Naive B cell (primary cell): ENCODE measurements at regions not wholly inside any gene's neighbourhood (a gene's known extent, or its start where the extent isn't known, plus 50 kb on each side); places are given as distances from the start of the nearest gene placed in this dataset.

Source experiments
- ATAC-seq, 2 donors: fragments of 150-1000 bp; cut with Tn5 transposase; 2 replicates each; pipeline ENCODE4 v1.10.0; 2021; ENCODE audit warnings: low read depth in 2 of 2, mild to moderate bottlenecking in 2 of 2, moderate library complexity in 2 of 2
- DNase-seq: peaks from one replicate; pipeline ENCODE4 v3.0.0; 2022
- H3K27ac Mint-ChIP-seq, 6 donors: one replicate each; pipeline ENCODE4 v1.8.0; 2020 to 2022; ENCODE audit warnings: mild to moderate bottlenecking in 6 of 6, mixed read lengths in 6 of 6, moderate library complexity in 5 of 6, inconsistent platforms in 2 of 6
- H3K27me3 Mint-ChIP-seq, 3 donors: one replicate each; pipeline ENCODE4 v1.8.0; 2021 to 2022; ENCODE audit warnings: mixed read lengths in 3 of 3, mild to moderate bottlenecking in 1 of 3
- H3K36me3 Mint-ChIP-seq, 2 donors: one replicate each; pipeline ENCODE4 v1.8.0; 2020 to 2022; ENCODE audit warnings: mixed read lengths in 2 of 2, inconsistent platforms in 1 of 2, mild to moderate bottlenecking in 1 of 2
- H3K4me1 Mint-ChIP-seq, 3 donors: one replicate each; pipeline ENCODE4 v1.8.0; 2020 to 2022; ENCODE audit warnings: mixed read lengths in 3 of 3, inconsistent platforms in 1 of 3, mild to moderate bottlenecking in 1 of 3, moderate library complexity in 1 of 3
- H3K4me3 Mint-ChIP-seq, 8 donors: one replicate each; pipeline ENCODE4 v1.8.0; 2020 to 2022; ENCODE audit warnings: mild to moderate bottlenecking in 8 of 8, mixed read lengths in 8 of 8, moderate library complexity in 8 of 8, inconsistent platforms in 2 of 8
- H3K9me3 Mint-ChIP-seq, 7 donors: one replicate each; pipeline ENCODE4 v1.8.0; 2020 to 2022; ENCODE audit warnings: mixed read lengths in 7 of 7, mild to moderate bottlenecking in 5 of 7, inconsistent platforms in 2 of 7, moderate library complexity in 1 of 7

DNA sequence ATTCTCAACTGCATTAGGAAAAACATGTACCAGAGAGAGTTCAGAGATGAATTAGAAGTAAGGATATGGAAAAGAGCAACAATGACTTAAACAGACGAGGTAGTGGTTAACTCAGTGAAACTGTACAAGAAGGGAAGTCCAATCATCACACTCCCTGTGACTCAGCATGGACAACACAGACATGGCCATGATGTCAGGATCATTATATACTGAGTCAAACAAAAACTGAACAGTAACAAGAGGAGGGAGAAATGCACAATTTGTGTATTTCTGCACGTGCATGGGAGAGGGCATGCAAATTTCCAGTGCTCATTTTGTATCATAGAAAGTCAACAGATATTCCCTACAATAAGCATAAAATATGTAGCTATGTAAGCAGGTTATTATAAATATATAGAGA lies 1037.8 kb downstream of the BCL11B start:
- DNase-seq (no peak), ATAC-seq (no peak)
- peaks cover 0 to 8% (median 3%) of the 10 kb centered on the region in 7 donors for H3K9me3 Mint-ChIP-seq
- no peaks in the 10 kb centered on the region for H3K4me1 Mint-ChIP-seq
- no peak overlapping the region for H3K4me3 Mint-ChIP-seq
- no peaks in the 10 kb centered on the region for H3K36me3 Mint-ChIP-seq
- H3K27ac Mint-ChIP-seq: no peak overlapping the region
- no peaks in the 10 kb centered on the region for H3K27me3 Mint-ChIP-seq

DNA sequence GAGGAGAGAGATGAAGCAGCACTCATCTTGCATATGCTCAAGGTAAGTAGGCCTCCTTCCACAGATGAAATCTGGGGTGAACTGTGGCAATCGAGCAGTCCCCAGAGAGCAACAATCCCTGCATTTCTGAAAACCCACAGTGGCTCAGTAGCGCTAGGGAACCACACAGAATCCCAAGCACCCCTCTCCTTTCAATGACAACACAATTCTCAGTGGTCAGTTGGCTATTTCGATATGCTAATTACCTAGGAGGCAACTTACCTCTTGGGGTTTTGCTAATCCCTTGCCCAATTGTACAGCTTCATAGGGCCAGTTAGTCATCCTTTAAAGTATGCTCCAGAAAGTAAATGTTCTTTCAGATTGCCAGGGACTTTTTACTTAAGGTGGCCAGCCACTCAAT lies 1035.7 kb downstream of the BCL11B start:
- Mint-ChIP-seq H3K27me3 (no peaks in the 10 kb centered on the region), H3K4me1 (no peaks in the 10 kb centered on the region), H3K36me3 (no peaks in the 10 kb centered on the region), H3K9me3 (peaks cover 0 to 8% (median 3%) of the 10 kb centered on the region in 7 donors), H3K4me3 (no peak overlapping the region), H3K27ac (no peak overlapping the region)
- no peak for ATAC-seq
- no peak for DNase-seq

DNA sequence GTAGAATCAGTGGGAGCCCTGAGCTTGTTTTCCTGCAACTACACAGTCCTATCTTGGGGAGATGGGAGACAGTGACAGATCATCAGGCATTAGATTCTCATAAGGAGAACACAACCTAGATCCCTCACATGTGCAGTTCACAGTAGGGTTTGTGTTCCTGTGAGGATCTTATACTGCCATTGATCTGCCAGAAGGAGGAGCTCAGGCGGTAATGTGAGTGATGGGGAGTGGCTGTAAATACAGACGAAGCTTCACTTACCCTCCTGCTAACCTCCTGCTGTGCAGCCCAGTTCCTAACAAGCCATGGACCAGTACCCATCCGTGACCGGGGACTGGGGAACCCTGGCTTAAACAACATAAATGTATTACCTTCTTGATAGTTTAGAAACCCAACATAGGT lies 1034.1 kb downstream of the BCL11B start:
- Mint-ChIP-seq H3K4me3 (no peak overlapping the region), H3K36me3 (no peaks in the 10 kb centered on the region), H3K9me3 (peaks cover 0 to 8% (median 3%) of the 10 kb centered on the region in 7 donors), H3K27me3 (no peaks in the 10 kb centered on the region), H3K27ac (no peak overlapping the region), H3K4me1 (no peaks in the 10 kb centered on the region)
- DNase-seq (no peak), ATAC-seq (no peak)

GRCh38 chr14:98240376-98240775 lies 1031.6 kb downstream of the BCL11B start:
- no peak for ATAC-seq
- Mint-ChIP-seq H3K27ac (no peak overlapping the region), H3K4me1 (no peaks in the 10 kb centered on the region), H3K9me3 (peaks cover 0 to 7% (median 2%) of the 10 kb centered on the region in 7 donors), H3K36me3 (no peaks in the 10 kb centered on the region), H3K4me3 (no peak overlapping the region), H3K27me3 (no peaks in the 10 kb centered on the region)
- no peak for DNase-seq

DNA sequence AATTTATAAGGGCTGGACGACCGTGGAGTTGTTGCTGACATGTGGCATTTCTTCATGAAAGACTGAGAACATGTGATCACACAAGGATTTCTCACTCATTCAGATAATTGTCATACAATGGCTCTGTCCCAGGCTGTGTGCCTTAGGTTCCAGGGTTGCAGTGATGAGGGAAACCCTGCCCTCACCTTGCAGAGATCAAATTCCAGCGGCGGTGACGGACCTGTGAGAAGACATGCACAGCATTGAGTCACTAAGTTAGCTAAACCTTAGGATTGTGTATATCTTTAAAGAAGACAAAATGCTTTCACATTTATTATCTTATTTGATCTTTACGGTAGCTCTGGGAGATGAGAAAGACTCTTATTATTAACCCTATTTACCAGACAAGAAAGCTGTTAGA lies 1029.1 kb downstream of the BCL11B start:
- no peak for ATAC-seq
- Mint-ChIP-seq H3K36me3 (no peaks in the 10 kb centered on the region), H3K9me3 (peaks cover 0 to 8% (median 3%) of the 10 kb centered on the region in 7 donors), H3K4me1 (no peaks in the 10 kb centered on the region), H3K27me3 (no peaks in the 10 kb centered on the region), H3K4me3 (no peak overlapping the region), H3K27ac (no peak overlapping the region)
- no peak for DNase-seq

DNA sequence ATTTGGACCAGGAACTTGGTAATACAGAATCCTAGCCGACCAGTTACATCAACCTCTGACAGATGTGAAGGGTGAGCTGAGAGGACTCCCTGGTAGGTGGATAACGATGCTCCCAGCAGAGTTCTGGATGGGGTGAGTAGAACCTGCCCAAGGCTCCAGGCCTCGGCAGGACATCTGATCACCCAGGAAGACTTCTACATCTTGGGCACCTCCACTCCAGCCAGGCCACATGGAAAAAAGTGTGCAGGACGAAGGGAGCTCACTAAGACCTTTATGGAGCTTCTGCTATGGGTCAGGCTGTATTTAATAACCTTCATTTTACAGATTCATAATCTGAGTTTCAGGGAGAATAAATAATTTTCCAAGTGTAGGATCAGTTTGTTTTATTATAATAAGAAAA lies 1028.7 kb downstream of the BCL11B start:
- no peak overlapping the region for H3K4me3 Mint-ChIP-seq
- peaks cover 0 to 8% (median 3%) of the 10 kb centered on the region in 7 donors for H3K9me3 Mint-ChIP-seq
- no peak for ATAC-seq
- no peak for DNase-seq
- H3K27me3 Mint-ChIP-seq: no peaks in the 10 kb centered on the region
- no peak overlapping the region for H3K27ac Mint-ChIP-seq
- H3K4me1 Mint-ChIP-seq: no peaks in the 10 kb centered on the region
- H3K36me3 Mint-ChIP-seq: no peaks in the 10 kb centered on the region

DNA sequence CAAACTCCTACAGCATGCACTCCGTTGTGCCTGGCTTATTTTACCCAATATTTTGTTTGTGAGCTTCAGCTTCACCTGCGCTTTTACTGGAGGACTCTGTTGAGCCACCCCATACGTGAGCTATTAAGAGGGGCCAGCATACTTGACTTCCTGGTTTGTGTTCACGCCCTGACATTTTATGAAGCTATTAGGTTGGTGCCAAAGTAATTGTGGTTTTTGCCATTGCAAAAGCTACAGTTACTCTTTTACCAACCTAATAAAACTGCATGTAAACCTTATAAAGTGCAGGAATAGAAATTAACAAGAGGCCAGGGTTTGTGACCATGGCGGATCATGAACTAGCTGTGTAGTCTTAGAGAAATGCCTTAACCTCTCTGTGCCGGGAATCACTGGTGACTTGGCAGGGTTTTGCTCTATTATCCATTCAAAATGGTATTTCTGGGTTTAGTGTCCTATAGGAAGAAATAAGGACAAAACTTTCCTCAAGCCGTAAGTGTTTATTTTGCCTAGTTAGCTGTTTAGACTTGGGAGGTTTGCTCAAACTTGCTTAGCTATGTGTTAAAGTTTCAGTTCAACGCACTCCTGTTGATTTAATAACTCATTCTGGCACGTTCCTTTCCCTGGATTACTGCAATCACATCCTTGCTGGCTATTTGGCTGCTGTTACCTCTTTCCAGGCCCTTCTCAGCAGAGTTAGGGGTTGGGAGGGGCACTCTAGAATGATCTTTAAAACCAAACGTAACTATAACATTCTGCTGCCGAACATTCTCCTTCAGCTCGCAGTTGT lies 1027.6 kb downstream of the BCL11B start:
- Mint-ChIP-seq H3K27ac (peak overlapping the region in 1 of 6 donors; percentile 21), H3K4me1 (no peaks in the 10 kb centered on the region), H3K4me3 (no peak overlapping the region), H3K9me3 (peaks cover 0 to 5% (median 1%) of the 10 kb centered on the region in 7 donors), H3K27me3 (no peaks in the 10 kb centered on the region), H3K36me3 (no peaks in the 10 kb centered on the region)
- DNase-seq (no peak), ATAC-seq (no peak)

GRCh38 chr14:98244966-98245569 lies 1026.9 kb downstream of the BCL11B start:
- H3K27me3 Mint-ChIP-seq: no peaks in the 10 kb centered on the region
- no peaks in the 10 kb centered on the region for H3K4me1 Mint-ChIP-seq
- no peaks in the 10 kb centered on the region for H3K36me3 Mint-ChIP-seq
- peak overlapping the region in 1 of 6 donors; percentile 31 for H3K27ac Mint-ChIP-seq
- no peak for ATAC-seq
- no peak for DNase-seq
- H3K9me3 Mint-ChIP-seq: peaks cover 0 to 6% (median 0%) of the 10 kb centered on the region in 7 donors
- H3K4me3 Mint-ChIP-seq: peak overlapping the region in 1 of 8 donors; percentile 22

GRCh38 chr14:98249057-98249456 lies 1022.9 kb downstream of the BCL11B start:
- peaks cover 0 to 19% (median 2%) of the 10 kb centered on the region in 7 donors for H3K9me3 Mint-ChIP-seq

DNA sequence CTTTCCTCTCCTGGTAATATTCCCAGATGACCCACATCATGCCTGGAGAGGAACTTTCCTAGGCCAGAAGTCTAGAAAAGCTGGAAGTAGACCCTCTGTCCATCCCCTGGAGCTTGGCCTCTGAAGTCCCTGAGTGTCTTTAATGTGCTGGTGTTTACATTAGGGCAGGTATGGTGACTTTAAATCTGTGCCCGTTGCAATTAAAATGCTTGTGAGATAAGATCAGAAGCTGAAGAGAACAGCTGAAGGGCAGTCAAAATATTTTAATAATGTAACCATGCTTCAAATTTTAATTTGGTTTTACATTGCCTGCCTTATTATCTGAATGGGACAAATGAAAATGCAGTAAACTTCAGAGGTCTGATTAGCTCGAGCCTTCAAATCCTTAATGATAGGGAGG lies 1022.5 kb downstream of the BCL11B start:
- no peak overlapping the region for H3K4me3 Mint-ChIP-seq
- no peaks in the 10 kb centered on the region for H3K4me1 Mint-ChIP-seq
- peaks cover 0 to 19% (median 2%) of the 10 kb centered on the region in 7 donors for H3K9me3 Mint-ChIP-seq
- DNase-seq (no peak), ATAC-seq (no peak)
- no peaks in the 10 kb centered on the region for H3K36me3 Mint-ChIP-seq
- H3K27me3 Mint-ChIP-seq: no peaks in the 10 kb centered on the region
- H3K27ac Mint-ChIP-seq: no peak overlapping the region

More at GRCh38 chr14:98249057-98249456, 1022.9 kb downstream of the BCL11B start:
- Mint-ChIP-seq H3K27me3 (no peaks in the 10 kb centered on the region), H3K36me3 (no peaks in the 10 kb centered on the region), H3K27ac (no peak overlapping the region), H3K4me3 (no peak overlapping the region), H3K4me1 (no peaks in the 10 kb centered on the region)
- ATAC-seq: no peak
- DNase-seq: no peak

DNA sequence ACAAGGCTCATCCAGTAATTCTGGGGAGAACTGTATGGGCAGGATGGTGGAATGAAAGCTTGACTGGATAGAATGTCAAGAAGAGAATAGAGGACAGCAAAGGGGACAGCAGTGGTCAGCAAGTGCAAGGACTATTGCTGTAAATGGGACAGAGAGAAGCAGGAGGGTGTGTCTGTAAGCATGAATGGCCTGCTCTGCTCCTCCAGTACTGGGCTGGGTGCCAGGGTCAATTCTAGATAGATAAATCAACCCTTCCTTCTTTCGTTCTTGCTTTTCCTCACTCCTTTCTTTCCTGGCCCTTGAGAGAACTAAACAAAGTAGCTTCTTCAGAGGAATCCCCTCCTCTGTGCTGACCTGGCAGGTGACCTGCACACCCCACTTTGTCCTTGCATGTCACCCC lies 1019.2 kb downstream of the BCL11B start:
- no peaks in the 10 kb centered on the region for H3K27me3 Mint-ChIP-seq
- peak overlapping the region in 1 of 6 donors; percentile 41 for H3K27ac Mint-ChIP-seq
- no peaks in the 10 kb centered on the region for H3K36me3 Mint-ChIP-seq
- H3K4me3 Mint-ChIP-seq: no peak overlapping the region
- H3K4me1 Mint-ChIP-seq: no peaks in the 10 kb centered on the region
- ATAC-seq (no peak), DNase-seq (no peak)
- peaks cover 0 to 14% (median 0%) of the 10 kb centered on the region in 7 donors for H3K9me3 Mint-ChIP-seq

- Mint-ChIP-seq H3K27me3 (peaks cover 0 to 2% (median 0%) of the 10 kb centered on the region in 3 donors), H3K36me3 (no peaks in the 10 kb centered on the region), H3K4me3 (no peak overlapping the region), H3K27ac (no peak overlapping the region), H3K4me1 (no peaks in the 10 kb centered on the region), H3K9me3 (peaks cover 0 to 7% (median 3%) of the 10 kb centered on the region in 7 donors)
- ATAC-seq (no peak), DNase-seq (no peak)
Observed at GRCh38 chr14:98259881-98260280, 1012.1 kb downstream of the BCL11B start.

DNA sequence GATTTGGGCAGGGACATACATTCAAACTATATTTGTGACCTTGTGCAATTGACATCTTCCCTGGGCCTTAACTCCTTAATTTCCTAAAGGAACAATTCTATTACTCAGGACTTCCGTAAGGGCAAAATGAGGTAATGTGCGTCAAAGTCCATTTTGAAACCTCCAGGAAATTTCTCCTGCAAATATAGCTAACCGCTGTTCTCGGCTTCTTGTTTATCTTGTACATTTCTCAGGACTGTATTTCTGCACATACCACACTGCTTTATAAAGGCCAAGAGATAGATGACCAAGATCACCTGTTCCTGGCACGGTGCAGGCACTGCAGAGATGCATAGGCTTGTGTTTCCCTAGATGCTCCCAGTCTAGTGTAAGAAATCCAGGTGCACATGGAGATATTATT lies 1009.4 kb downstream of the BCL11B start:
- Mint-ChIP-seq H3K9me3 (peaks cover 0 to 11% (median 4%) of the 10 kb centered on the region in 7 donors), H3K27me3 (peaks cover 0 to 4% (median 0%) of the 10 kb centered on the region in 3 donors), H3K27ac (no peak overlapping the region), H3K36me3 (no peaks in the 10 kb centered on the region), H3K4me3 (no peak overlapping the region), H3K4me1 (no peaks in the 10 kb centered on the region)
- DNase-seq: no peak
- no peak for ATAC-seq

GRCh38 chr14:98269533-98269932 lies 1002.5 kb downstream of the BCL11B start:
- ATAC-seq: no peak
- DNase-seq: no peak
- H3K27ac Mint-ChIP-seq: no peak overlapping the region
- peaks cover 0 to 5% of the 10 kb centered on the region in 2 donors for H3K36me3 Mint-ChIP-seq
- no peaks in the 10 kb centered on the region for H3K4me1 Mint-ChIP-seq
- H3K9me3 Mint-ChIP-seq: peaks cover 2 to 21% (median 7%) of the 10 kb centered on the region in 7 donors
- peaks cover 0 to 4% (median 0%) of the 10 kb centered on the region in 3 donors for H3K27me3 Mint-ChIP-seq
- H3K4me3 Mint-ChIP-seq: no peak overlapping the region
